NCI-H2171 (cell line): ENCODE measurements at regions not wholly inside any gene's neighbourhood (a gene's known extent, or its start where the extent isn't known, plus 50 kb on each side); places are given as distances from the start of the nearest gene placed in this dataset.

Source experiments
- DNase-seq: peaks from one replicate; lab custom pipeline; 2025; lab: John Stamatoyannopoulos, UW

DNA sequence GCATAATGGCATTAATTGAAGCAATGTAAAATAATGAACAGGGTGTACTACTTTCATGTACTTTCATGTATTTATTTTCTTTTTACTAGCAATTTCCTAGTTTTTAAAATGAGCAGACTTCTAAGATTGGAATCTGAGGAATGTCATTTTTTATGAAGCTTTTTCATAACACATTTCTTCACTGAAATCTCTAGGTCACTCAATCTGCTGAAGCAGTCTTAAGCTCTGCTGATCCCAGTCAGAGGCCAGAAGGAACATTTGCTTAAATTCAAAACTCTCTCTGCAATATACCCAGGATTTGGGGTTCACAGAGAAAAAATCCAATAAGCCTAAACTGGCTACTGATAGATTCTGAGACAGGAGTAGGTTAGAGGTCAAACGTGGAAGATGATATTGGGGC, 73.6 kb upstream of the CNTN1 start:
- DNase-seq = no peak

GRCh38 chr12:40620564-40621019, 71.6 kb upstream of the CNTN1 start:
- no peak for DNase-seq

DNA sequence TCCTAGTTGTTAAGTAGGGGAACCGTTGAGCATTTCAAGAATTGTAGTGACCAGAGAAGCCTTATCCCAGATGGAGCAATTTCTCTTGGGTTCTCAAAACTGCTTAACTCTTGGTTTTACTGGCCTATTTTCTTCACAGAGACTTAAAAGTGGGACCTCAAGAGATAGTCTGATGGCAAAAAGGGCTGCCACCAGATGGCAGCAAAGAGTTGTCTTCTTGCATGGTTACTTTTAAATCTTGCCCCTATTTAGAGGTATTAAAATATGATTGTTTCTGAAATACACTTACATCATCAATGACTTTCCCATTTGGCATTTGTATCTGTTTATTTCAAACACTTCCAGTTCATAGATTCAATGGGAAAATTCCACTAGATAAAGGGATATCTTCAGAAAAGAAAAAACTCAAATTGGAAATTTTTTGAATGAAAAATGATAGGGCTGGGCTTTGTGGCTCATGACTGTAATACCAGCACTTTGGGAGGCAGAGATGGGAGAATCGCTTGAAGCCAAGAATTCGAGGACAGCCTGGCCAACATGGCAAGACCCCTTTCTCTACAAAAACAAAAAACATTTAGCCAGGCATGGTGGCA, 69.9 kb upstream of the CNTN1 start:
- DNase-seq = peak; percentile 23

DNA sequence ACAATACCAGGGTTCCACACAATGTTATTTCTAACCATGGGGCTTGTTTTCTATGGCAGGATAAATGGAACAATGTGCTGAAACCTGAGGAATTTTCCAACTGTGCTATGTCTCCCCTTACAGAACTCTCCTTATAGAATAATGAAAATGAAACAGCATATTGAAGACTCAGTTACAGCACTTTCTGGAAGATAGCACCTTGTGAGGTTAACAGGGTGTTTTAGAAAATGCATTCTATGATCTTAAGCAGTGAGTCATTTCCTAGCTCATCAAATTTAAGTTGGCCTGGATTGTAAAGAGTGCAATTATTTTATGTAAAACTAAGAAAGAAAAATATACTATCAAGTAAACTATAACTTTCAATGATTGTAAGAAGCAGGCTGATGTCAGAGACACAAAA, 60.1 kb upstream of the CNTN1 start:
- no peak for DNase-seq

GRCh38 chr12:40632933-40633332, 59.3 kb upstream of the CNTN1 start:
- no peak for DNase-seq

- no peak for DNase-seq
These were observed 57.6 kb upstream of the CNTN1 start for GRCh38 chr12:40634517-40635131.

GRCh38 chr12:40635141-40635731, 57.0 kb upstream of the CNTN1 start:
- no peak for DNase-seq
